PC-9 (cell line): ENCODE measurements at regions not wholly inside any gene's neighbourhood (a gene's known extent, or its start where the extent isn't known, plus 50 kb on each side); places are given as distances from the start of the nearest gene placed in this dataset.

ENCODE experiments used
- BruUV-seq: library from RNA; stranded (reverse); fragments of 400-500 nt; replicated peaks from 2 replicates; lab custom pipeline; 2021; lab: Mats Ljungman, UMichigan
- CTCF ChIA-PET: fragments of 300-600 bp; sonication (Branson Sonifier 250); formaldehyde crosslinking; loops from one replicate; lab custom pipeline; 2022; ENCODE audit warnings: antibody characterized with exemption; lab: Charles Lee
- POLR2A ChIA-PET: fragments of 300-600 bp; sonication (Branson Sonifier 250); formaldehyde crosslinking; loops from one replicate; lab custom pipeline; 2022; ENCODE audit warnings: antibody characterized with exemption; ENCODE audit not compliant: unreplicated experiment; lab: Charles Lee
- DNase-seq, 2 experiments: peaks; one replicate each; pipeline versions ENCODE4 v3.0.0 to v3.0.0-alpha.2; 2015 to 2022; ENCODE audit warnings: mixed read lengths in 1 of 2
- H2AFZ ChIP-seq: fragments of 200-600 bp; sonication (generic); 2 replicates; pipeline ENCODE4 v1.8.1; 2017; ENCODE audit warnings: antibody characterized with exemption
- H3F3A ChIP-seq: fragments of 200-600 bp; sonication (generic); 2 replicates; pipeline ENCODE4 v1.8.1; 2017; ENCODE audit warnings: antibody characterized with exemption, mild to moderate bottlenecking, low read depth; ENCODE audit not compliant: insufficient read depth
- H3K27ac ChIP-seq: fragments of 200-600 bp; sonication (generic); 2 replicates; pipeline ENCODE4 v1.6.1; 2016; ENCODE audit warnings: mixed run types
- H3K27me3 ChIP-seq: fragments of 200-600 bp; sonication (generic); 2 replicates; pipeline ENCODE4 v1.6.1; 2016; ENCODE audit warnings: low read depth, mixed run types; ENCODE audit not compliant: insufficient read depth
- H3K36me3 ChIP-seq: fragments of 200-600 bp; sonication (generic); 2 replicates; pipeline ENCODE4 v1.6.1; 2016; ENCODE audit warnings: low read depth, mixed run types
- H3K4me1 ChIP-seq: fragments of 200-600 bp; sonication (generic); replicated peaks from 2 replicates; pipeline ENCODE4 v1.6.1; 2016; ENCODE audit warnings: mixed run types; ENCODE audit not compliant: insufficient read depth
- H3K4me2 ChIP-seq: fragments of 200-600 bp; sonication (generic); 2 replicates; pipeline ENCODE4 v1.6.1; 2017; ENCODE audit warnings: mixed run types
- H3K4me3 ChIP-seq: fragments of 200-600 bp; sonication (generic); 2 replicates; pipeline ENCODE4 v1.6.1; 2016; ENCODE audit warnings: mixed run types
- H3K79me2 ChIP-seq: fragments of 200-600 bp; sonication (generic); 2 replicates; pipeline ENCODE4 v1.6.1; 2017; ENCODE audit warnings: low read depth, mixed run types
- H3K9me2 ChIP-seq: fragments of 200-600 bp; sonication (generic); 2 replicates; pipeline ENCODE4 v1.8.1; 2017; ENCODE audit warnings: mild to moderate bottlenecking; ENCODE audit not compliant: insufficient read depth
- H3K9me3 ChIP-seq: fragments of 200-600 bp; sonication (generic); 2 replicates; pipeline ENCODE4 v1.8.1; 2016; ENCODE audit warnings: low read depth; ENCODE audit not compliant: insufficient read depth
- H4K20me1 ChIP-seq: fragments of 200-600 bp; sonication (generic); 2 replicates; pipeline ENCODE4 v1.8.1; 2017; ENCODE audit not compliant: insufficient read depth
- EZH2 ChIP-seq: fragments of 200-600 bp; sonication (generic); IDR thresholded peaks from 2 replicates; pipeline ENCODE4 v1.8.0; 2017; ENCODE audit warnings: antibody characterized with exemption, low read depth
- intact Hi-C: fragments of 100-400 bp; cut with micrococcal nuclease; formaldehyde crosslinking; loops from one replicate; pipeline ENCODE4 v1.10.0; 2022; ENCODE audit not compliant: unreplicated experiment
- TF ChIP-seq, protein P1 (sequence below): fragments of 200-600 bp; sonication (generic); conservative IDR thresholded peaks from 2 replicates; pipeline ENCODE4 v1.6.1; 2017; ENCODE audit warnings: mixed run types, antibody characterized with exemption, mild to moderate bottlenecking, moderate library complexity

DNA sequence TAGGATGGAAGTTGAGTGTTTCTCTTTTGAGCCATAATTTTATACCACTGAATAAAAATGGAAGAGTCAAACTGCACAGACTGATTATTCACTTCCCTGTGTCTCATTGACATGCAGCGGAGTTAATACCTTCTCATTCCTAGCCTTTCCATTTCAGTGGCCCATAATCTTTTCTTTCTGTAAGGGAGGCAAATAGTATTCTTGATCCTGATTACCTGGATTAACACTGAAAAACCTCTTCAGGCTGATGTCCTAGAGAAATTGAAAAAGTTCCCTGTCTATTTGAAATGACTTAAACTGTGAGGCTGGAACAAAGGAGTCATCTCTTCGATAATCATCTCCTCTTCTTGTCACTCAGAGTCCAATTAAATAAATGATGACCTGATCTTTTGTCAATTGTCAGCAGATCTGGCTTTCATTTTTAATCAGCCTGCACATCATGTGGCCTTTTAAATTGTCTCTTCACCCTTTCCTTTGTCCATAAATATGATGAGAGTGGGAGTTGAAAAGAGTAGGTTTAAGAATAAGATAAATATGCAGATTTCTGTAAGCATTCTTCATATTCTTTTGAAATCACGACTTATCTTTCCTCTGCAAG is 713.0 kb downstream of the EPM2A start:
- H3K4me2 ChIP-seq: no peak overlapping the region
- no peaks in the 10 kb centered on the region for H3K79me2 ChIP-seq
- no peak overlapping the region for H3K4me3 ChIP-seq
- intact Hi-C loops: loop anchor here (10.0 kb wide), 2 partner anchors 227 to 927 kb away; partner anchors contain the start of gene SF3B5
- TF ChIP-seq, protein P1, sequence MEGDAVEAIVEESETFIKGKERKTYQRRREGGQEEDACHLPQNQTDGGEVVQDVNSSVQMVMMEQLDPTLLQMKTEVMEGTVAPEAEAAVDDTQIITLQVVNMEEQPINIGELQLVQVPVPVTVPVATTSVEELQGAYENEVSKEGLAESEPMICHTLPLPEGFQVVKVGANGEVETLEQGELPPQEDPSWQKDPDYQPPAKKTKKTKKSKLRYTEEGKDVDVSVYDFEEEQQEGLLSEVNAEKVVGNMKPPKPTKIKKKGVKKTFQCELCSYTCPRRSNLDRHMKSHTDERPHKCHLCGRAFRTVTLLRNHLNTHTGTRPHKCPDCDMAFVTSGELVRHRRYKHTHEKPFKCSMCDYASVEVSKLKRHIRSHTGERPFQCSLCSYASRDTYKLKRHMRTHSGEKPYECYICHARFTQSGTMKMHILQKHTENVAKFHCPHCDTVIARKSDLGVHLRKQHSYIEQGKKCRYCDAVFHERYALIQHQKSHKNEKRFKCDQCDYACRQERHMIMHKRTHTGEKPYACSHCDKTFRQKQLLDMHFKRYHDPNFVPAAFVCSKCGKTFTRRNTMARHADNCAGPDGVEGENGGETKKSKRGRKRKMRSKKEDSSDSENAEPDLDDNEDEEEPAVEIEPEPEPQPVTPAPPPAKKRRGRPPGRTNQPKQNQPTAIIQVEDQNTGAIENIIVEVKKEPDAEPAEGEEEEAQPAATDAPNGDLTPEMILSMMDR: no peak
- TF ChIP-seq EZH2: no peak
- 0 out of 2 replicates have a peak, but pooled peaks cover 4% of the 10 kb centered on the region for H3K9me2 ChIP-seq
- no peak for DNase-seq
- BruUV-seq: no TSS peak
- no peaks in the 10 kb centered on the region for H3K27me3 ChIP-seq
- no peaks in the 10 kb centered on the region for H3F3A ChIP-seq
- H3K9me3 ChIP-seq: no peaks in the 10 kb centered on the region
- no peak overlapping the region for H3K27ac ChIP-seq
- no peaks in the 10 kb centered on the region for H4K20me1 ChIP-seq
- ChIA-PET POLR2A (no interaction called here), CTCF (no interaction called here)
- H2AFZ ChIP-seq: no peak overlapping the region
- H3K4me1 ChIP-seq: no peaks in the 10 kb centered on the region
- no peaks in the 10 kb centered on the region for H3K36me3 ChIP-seq

- POLR2A ChIA-PET: no interaction called here
- intact Hi-C loops: loop anchor here (10.0 kb wide), 2 partner anchors 228 to 928 kb away; partner anchors contain the start of gene SF3B5
- H3K4me2 ChIP-seq: no peak overlapping the region
Measured at GRCh38 chr6:145023116-145023726, 712.1 kb downstream of the EPM2A start.

DNA sequence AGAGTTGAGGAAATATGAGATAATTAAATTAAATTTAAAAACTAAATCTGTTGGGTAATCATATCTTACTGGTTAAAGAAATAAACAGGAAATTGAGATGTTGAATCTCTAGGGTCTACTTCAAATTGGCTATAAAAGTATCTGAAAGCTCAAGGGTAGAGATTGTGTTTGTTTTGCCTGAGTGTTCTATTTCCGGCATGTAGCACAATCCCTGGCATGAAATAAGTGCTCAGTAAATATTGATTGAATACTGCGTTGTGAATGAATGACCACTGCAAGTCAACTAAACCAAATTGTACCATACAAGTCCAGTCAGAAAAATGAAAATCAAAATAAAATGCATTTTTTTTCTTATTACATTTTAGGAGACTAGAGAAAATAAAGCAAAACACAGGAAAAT is 709.8 kb downstream of the EPM2A start:
- BruUV-seq: no TSS peak
- CTCF ChIA-PET: no interaction called here

More at GRCh38 chr6:145023116-145023726, 712.1 kb downstream of the EPM2A start:
- CTCF ChIA-PET: no interaction called here
- Histone ChIP-seq H3K4me3 (no peak overlapping the region), H2AFZ (no peak overlapping the region), H3K27ac (no peak overlapping the region), H3K9me2 (0 out of 2 replicates have a peak, but pooled peaks cover 4% of the 10 kb centered on the region), H3K79me2 (no peaks in the 10 kb centered on the region), H3K36me3 (no peaks in the 10 kb centered on the region), H4K20me1 (no peaks in the 10 kb centered on the region), H3K27me3 (no peaks in the 10 kb centered on the region), H3F3A (no peaks in the 10 kb centered on the region), H3K9me3 (no peaks in the 10 kb centered on the region), H3K4me1 (peaks cover 5% of the 10 kb centered on the region)
- no TSS peak for BruUV-seq
- DNase-seq: no peak
- no peak for TF ChIP-seq EZH2
- TF ChIP-seq, protein P1: no peak

More for the DNA sequence above, 709.8 kb downstream of the EPM2A start:
- Histone ChIP-seq H3K27me3 (no peaks in the 10 kb centered on the region), H3K79me2 (no peaks in the 10 kb centered on the region), H3K4me1 (peaks cover 8% of the 10 kb centered on the region), H3K36me3 (no peaks in the 10 kb centered on the region), H2AFZ (no peak overlapping the region), H3F3A (no peaks in the 10 kb centered on the region), H3K9me2 (0 out of 2 replicates have a peak, but pooled peaks cover 4% of the 10 kb centered on the region), H3K27ac (no peak overlapping the region), H3K4me2 (no peak overlapping the region), H4K20me1 (no peaks in the 10 kb centered on the region), H3K4me3 (no peak overlapping the region), H3K9me3 (no peaks in the 10 kb centered on the region)
- intact Hi-C loops: loop anchor here (10.0 kb wide), 2 partner anchors 231 to 931 kb away; partner anchors contain the start of gene SF3B5
- TF ChIP-seq, protein P1: no peak
- no peak for TF ChIP-seq EZH2
- POLR2A ChIA-PET: no interaction called here
- DNase-seq: no peak
